ENCODE measurements at regions not wholly inside any gene's neighbourhood (a gene's known extent, or its start where the extent isn't known, plus 50 kb on each side); places are given as distances from the start of the nearest gene placed in this dataset.

- peaks cover 10% of the 10 kb centered on the region; the same call in 1 of the 2 replicates for H3K9me3 ChIP-seq (ENCODE audit: insufficient read depth, low read length)
- H3K9ac ChIP-seq (ENCODE audit: insufficient read length, low read depth) = no peak overlapping the region
- H3K4me3 ChIP-seq (ENCODE audit: insufficient read length, low read depth) = no peak overlapping the region
- no peaks in the 10 kb centered on the region for H3K27me3 ChIP-seq (ENCODE audit: insufficient read depth, insufficient read length)
- no peaks in the 10 kb centered on the region for H3K36me3 ChIP-seq (ENCODE audit: insufficient read depth, insufficient read length, low read length)
- TF ChIP-seq YY1 (IDR thresholded peaks at IDR 0.05; ENCODE audit: insufficient read depth, insufficient read length) (no peak), SUZ12 (IDR thresholded peaks at IDR 0.05; ENCODE audit: extremely low read depth, insufficient read depth, insufficient read length) (no peak), ZNF274 (IDR thresholded peaks at IDR 0.05; ENCODE audit: low read depth, low read length) (no peak)
- no peaks in the 10 kb centered on the region for H3K4me1 ChIP-seq (ENCODE audit: insufficient read depth, insufficient read length)
- DNase-seq (ENCODE audit: low read depth, low spot score) = no peak
Observed at GRCh38 chr5:6806668-6807067, 93.4 kb downstream of the TENT4A start.

- no peaks in the 10 kb centered on the region for H3K36me3 ChIP-seq (ENCODE audit: insufficient read depth, insufficient read length, low read length)
Observed at GRCh38 chr5:6808462-6808861, 95.2 kb downstream of the TENT4A start.

GRCh38 chr5:6810641-6811405 lies 97.6 kb downstream of the TENT4A start:
- Histone ChIP-seq H3K4me1 (ENCODE audit: insufficient read depth, insufficient read length) (no peaks in the 10 kb centered on the region), H3K27me3 (ENCODE audit: insufficient read depth, insufficient read length) (no peaks in the 10 kb centered on the region), H3K9me3 (ENCODE audit: insufficient read depth, low read length) (peaks cover 10% of the 10 kb centered on the region; the same call in 1 of the 2 replicates)

More at GRCh38 chr5:6808462-6808861, 95.2 kb downstream of the TENT4A start:
- H3K4me1 ChIP-seq (ENCODE audit: insufficient read depth, insufficient read length) = no peaks in the 10 kb centered on the region
- no peak overlapping the region for H3K4me3 ChIP-seq (ENCODE audit: insufficient read length, low read depth)
- no peak for TF ChIP-seq ZNF274 (IDR thresholded peaks at IDR 0.05; ENCODE audit: low read depth, low read length)
- H3K9ac ChIP-seq (ENCODE audit: insufficient read length, low read depth) = no peak overlapping the region
- DNase-seq (ENCODE audit: low read depth, low spot score) = no peak
- peaks cover 10% of the 10 kb centered on the region; the same call in 1 of the 2 replicates for H3K9me3 ChIP-seq (ENCODE audit: insufficient read depth, low read length)
- H3K27me3 ChIP-seq (ENCODE audit: insufficient read depth, insufficient read length) = no peaks in the 10 kb centered on the region

GRCh38 chr5:6812091-6812490 lies 98.9 kb downstream of the TENT4A start:
- no peak for TF ChIP-seq ZNF274 (IDR thresholded peaks at IDR 0.05; ENCODE audit: low read depth, low read length)
- no peak for TF ChIP-seq SUZ12 (IDR thresholded peaks at IDR 0.05; ENCODE audit: extremely low read depth, insufficient read depth, insufficient read length)
- no peak for TF ChIP-seq YY1 (IDR thresholded peaks at IDR 0.05; ENCODE audit: insufficient read depth, insufficient read length)
- no peak for DNase-seq (ENCODE audit: low read depth, low spot score)
- Histone ChIP-seq H3K27me3 (ENCODE audit: insufficient read depth, insufficient read length) (no peaks in the 10 kb centered on the region), H3K9me3 (ENCODE audit: insufficient read depth, low read length) (no peaks in the 10 kb centered on the region; the same call in 1 of the 2 replicates), H3K4me1 (ENCODE audit: insufficient read depth, insufficient read length) (no peaks in the 10 kb centered on the region), H3K36me3 (ENCODE audit: insufficient read depth, insufficient read length, low read length) (no peaks in the 10 kb centered on the region), H3K9ac (ENCODE audit: insufficient read length, low read depth) (no peak overlapping the region), H3K4me3 (ENCODE audit: insufficient read length, low read depth) (no peak overlapping the region)

More at GRCh38 chr5:6810641-6811405, 97.6 kb downstream of the TENT4A start:
- no peaks in the 10 kb centered on the region for H3K36me3 ChIP-seq (ENCODE audit: insufficient read depth, insufficient read length, low read length)
- DNase-seq (ENCODE audit: low read depth, low spot score) = no peak
- H3K9ac ChIP-seq (ENCODE audit: insufficient read length, low read depth) = no peak overlapping the region
- no peak overlapping the region for H3K4me3 ChIP-seq (ENCODE audit: insufficient read length, low read depth)
- TF ChIP-seq YY1 (IDR thresholded peaks at IDR 0.05; ENCODE audit: insufficient read depth, insufficient read length) (no peak), ZNF274 (IDR thresholded peaks at IDR 0.05; ENCODE audit: low read depth, low read length) (no peak), SUZ12 (IDR thresholded peaks at IDR 0.05; ENCODE audit: extremely low read depth, insufficient read depth, insufficient read length) (no peak)

GRCh38 chr5:6812800-6813731 lies 99.8 kb downstream of the TENT4A start:
- H3K36me3 ChIP-seq (ENCODE audit: insufficient read depth, insufficient read length, low read length) = no peaks in the 10 kb centered on the region
- no peak for DNase-seq (ENCODE audit: low read depth, low spot score)
- no peak overlapping the region for H3K9ac ChIP-seq (ENCODE audit: insufficient read length, low read depth)
- H3K9me3 ChIP-seq (ENCODE audit: insufficient read depth, low read length) = no peaks in the 10 kb centered on the region
- no peak overlapping the region for H3K4me3 ChIP-seq (ENCODE audit: insufficient read length, low read depth)
- no peaks in the 10 kb centered on the region for H3K4me1 ChIP-seq (ENCODE audit: insufficient read depth, insufficient read length)
- no peaks in the 10 kb centered on the region for H3K27me3 ChIP-seq (ENCODE audit: insufficient read depth, insufficient read length)
- TF ChIP-seq SUZ12 (IDR thresholded peaks at IDR 0.05; ENCODE audit: extremely low read depth, insufficient read depth, insufficient read length) (no peak), YY1 (IDR thresholded peaks at IDR 0.05; ENCODE audit: insufficient read depth, insufficient read length) (no peak), ZNF274 (IDR thresholded peaks at IDR 0.05; ENCODE audit: low read depth, low read length) (no peak)

- H3K9ac ChIP-seq (ENCODE audit: insufficient read length, low read depth) = no peak overlapping the region
- H3K27me3 ChIP-seq (ENCODE audit: insufficient read depth, insufficient read length) = no peaks in the 10 kb centered on the region
- no peak for DNase-seq (ENCODE audit: low read depth, low spot score)
- no peak overlapping the region for H3K4me3 ChIP-seq (ENCODE audit: insufficient read length, low read depth)
- H3K36me3 ChIP-seq (ENCODE audit: insufficient read depth, insufficient read length, low read length) = no peaks in the 10 kb centered on the region
- no peak for TF ChIP-seq YY1 (IDR thresholded peaks at IDR 0.05; ENCODE audit: insufficient read depth, insufficient read length)
- TF ChIP-seq SUZ12 (IDR thresholded peaks at IDR 0.05; ENCODE audit: extremely low read depth, insufficient read depth, insufficient read length) = no peak
- no peak for TF ChIP-seq ZNF274 (IDR thresholded peaks at IDR 0.05; ENCODE audit: low read depth, low read length)
- H3K9me3 ChIP-seq (ENCODE audit: insufficient read depth, low read length) = no peaks in the 10 kb centered on the region
- H3K4me1 ChIP-seq (ENCODE audit: insufficient read depth, insufficient read length) = no peaks in the 10 kb centered on the region
Observed at GRCh38 chr5:6814816-6815215, 101.6 kb downstream of the TENT4A start.
